ENCODE measurements at regions not wholly inside any gene's neighbourhood (a gene's known extent, or its start where the extent isn't known, plus 50 kb on each side); places are given as distances from the start of the nearest gene placed in this dataset.
"Not testable (repeated sequence)": the region's sequence is repeated elsewhere in the genome, so short reads cannot be mapped to it uniquely, and the experiment has no call there.

DNA sequence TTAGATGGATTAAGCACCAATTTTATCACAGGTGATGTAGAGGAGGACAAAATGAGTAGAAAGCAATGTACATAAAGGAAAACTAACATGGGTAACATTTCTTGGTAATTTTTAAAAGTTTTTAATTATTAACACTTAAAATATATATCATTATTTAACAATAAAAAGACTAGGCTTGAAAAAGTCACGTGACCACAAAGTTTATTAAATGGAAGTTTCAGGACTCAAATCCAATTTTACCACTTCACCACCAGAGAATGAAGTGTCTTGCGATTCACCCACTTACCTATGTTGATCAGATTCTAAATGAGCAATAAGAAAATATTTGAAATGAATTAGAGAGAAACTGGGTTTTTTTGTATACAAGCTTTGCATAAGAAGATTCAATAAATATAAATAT lies 721.3 kb downstream of the GBE1 start:
- no peak for DNase-seq

DNA sequence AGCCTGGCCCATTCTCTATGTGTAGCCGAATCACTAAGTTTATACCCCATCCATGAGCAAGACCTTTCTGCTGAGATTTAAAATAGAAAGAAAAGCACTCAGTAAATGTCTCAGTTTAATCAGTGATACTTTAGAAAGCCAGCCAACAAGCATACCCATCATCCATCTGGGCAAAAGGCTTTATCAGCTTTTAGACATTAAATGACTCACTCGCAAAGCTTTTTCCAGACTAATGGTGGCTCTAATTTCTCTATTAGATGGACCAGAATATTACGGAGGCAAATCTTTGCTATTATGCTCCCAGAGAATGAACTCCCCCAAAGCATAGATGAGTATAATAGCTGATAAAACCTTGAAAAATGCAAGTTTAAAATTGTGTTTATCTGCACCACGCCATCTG lies 727.8 kb downstream of the GBE1 start:
- no peak for DNase-seq

DNA sequence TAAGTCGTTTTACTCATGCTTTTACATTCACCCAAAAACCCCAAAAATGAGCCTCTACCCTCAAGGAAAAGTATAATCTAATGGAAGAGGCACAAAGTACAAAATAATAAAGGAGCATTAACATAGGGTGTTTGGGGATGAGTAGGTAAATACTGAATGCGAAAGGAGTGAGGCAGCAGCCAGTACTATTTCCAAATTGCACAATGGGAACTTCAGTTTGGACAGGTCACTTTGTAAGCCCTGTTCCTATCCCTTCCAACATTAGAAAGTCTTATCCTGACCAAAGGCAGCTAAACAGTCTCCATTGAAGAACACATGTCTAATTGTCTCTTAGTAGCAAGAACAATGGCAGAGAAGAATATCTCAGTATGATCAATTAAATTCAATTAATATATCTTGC lies 728.3 kb downstream of the GBE1 start:
- DNase-seq = no peak

DNA sequence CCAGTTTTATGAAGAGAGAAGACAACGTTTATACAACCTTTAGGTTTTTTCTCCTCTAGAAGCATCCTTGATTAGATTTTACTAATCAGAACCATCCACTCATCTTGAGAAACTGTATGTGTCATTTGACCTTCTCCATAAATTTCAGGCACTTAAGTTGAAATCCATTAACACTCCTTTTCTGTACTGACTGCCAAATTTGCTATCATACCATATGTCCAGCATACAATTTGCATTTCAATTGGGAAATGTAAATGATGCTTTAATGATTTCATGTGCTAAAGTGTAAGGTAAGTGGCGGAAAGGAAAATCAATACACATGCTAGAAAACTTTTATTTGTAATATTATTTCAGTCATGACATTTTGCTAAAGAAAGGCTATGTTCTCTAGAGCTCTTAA lies 731.6 kb downstream of the GBE1 start:
- DNase-seq = no peak

DNA sequence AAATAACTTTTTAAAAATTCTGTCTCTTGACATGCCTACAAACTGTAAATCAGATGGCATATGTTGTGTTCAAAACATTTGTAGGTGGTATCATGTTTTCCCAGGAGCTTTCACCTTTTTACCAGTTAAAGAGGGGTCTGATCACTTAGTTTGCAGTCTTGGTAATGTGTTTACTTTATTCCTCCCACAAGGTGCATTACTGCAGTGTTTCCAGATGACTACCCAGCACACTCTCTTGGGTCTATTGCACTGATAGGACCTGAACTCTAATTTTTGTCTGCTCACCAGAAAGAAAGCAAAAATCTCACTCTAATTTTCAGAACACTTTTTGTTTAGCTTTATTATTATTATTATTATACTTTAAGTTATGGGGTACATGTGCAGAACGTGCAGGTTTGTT lies 734.1 kb downstream of the GBE1 start:
- DNase-seq = no peak

DNA sequence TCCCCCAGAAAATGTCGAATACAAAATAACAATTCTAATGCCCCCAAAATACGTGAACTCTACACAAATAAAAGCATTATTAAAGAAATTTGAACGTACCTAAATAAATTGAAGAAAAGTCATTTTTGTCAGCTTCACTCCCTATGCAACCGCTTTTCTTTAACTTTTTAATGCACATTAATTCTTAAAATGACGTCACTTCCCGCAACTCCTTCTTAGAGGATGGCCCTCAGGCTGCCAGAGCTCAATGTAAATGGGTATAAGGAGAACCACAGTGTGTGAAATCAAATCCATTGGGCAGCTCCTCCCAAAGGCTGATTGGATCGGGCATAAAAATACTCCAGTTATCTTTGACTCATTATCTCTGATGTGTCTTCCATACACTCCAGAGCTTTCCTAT lies 736.9 kb downstream of the GBE1 start:
- no peak for DNase-seq

DNA sequence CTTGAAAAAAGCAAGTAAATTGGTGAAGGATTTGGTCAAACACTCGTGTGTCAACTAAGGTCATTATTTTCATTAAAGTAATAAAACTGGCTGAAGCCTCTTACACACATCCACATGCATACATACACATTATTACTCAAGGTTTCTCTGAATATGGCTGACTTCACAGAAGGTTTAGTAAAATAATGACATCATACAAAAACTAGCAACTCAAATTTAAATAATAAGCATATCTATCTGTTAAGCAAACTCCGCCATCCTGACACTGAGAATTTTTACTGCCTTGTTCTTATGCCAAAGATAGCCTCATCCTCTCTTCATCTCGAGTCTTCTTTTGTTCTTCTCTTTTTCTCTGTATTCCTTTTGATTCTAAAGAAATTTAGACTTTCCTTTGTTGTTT lies 739.1 kb downstream of the GBE1 start:
- no peak for DNase-seq

DNA sequence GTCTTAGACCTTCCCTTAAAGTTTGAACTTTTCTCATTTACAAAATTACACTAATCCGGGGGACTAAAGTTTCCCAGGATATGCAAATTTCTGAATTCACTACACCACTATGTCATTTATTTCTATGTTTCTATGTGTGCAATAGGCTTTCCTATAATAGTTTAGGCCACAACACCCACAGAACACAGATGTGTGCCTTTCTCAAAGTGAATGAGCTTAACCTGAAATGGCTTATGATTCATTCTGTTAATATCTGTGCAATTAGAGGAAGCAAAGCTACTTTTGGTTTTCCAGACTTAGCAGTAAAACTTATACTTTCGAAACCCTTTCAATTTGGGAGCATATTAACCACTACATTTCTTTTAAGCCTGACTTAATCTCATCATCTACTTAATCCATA lies 748.1 kb downstream of the GBE1 start:
- no peak for DNase-seq

DNA sequence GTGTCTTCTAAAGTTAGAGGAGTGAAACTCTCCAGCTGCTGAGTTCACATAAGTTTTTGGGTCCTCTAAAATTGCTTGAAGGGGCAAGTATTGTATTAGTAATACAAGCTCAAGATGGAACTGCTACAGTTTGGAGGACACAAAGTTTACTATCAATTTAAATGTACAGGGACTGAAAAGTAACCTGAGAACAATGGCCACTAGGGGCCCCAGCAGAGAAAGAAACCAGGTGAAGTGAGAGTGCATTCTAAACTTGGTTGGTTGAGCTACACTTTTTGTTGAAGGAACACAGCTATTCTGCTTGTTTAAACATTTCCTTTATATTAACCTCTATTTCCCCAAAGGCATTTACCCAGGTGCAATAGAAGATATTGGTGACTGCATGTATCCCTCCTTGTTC lies 755.5 kb downstream of the GBE1 start:
- no peak for DNase-seq

DNA sequence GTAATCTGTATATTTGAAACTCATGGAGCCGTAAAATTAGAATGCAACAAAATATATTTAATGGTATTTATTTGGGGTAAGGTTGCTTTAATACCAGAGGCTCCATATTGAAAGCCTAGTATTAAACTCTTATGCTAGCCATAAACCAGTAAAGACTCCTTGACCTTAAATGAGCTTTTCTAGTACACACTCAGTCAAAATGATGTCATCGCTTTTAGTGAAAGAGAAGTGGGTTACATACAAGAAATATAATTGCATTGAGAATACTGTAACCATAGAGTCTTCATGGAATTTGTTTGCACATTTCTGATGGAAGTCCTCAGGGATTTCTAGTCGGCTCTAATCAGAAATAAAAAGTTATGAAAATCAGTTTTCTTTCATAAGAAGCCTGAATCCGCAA lies 757.6 kb downstream of the GBE1 start:
- no peak for DNase-seq

DNA sequence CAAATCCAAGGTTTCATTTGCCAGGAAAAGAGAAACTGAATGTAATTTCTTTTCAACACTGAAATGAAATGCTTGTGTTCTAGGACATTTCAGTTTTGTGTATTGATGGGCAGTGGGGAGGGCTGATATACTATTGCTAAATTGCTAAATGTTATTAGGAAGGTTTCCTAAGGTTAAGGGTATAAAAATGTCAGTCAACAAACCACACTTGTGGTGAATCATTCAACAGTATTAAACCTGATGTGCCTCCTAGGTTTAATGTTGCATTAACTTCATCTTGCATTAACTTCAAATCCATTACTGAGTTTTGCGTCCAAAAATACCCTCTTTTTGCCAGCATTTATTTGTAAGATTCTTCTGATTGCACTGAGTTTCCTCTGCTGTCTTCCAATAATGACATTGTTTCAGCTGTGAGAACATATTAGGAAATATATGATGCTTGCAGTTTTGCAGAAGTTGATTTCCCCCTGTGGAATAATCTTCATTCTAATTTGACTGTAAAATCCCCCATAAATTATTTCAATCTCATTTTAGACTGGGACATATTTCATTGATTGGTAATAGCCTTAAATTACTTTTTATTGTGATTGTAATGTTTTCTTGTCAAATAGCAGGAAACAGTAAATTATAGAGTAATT lies 758.3 kb downstream of the GBE1 start:
- no peak for DNase-seq

DNA sequence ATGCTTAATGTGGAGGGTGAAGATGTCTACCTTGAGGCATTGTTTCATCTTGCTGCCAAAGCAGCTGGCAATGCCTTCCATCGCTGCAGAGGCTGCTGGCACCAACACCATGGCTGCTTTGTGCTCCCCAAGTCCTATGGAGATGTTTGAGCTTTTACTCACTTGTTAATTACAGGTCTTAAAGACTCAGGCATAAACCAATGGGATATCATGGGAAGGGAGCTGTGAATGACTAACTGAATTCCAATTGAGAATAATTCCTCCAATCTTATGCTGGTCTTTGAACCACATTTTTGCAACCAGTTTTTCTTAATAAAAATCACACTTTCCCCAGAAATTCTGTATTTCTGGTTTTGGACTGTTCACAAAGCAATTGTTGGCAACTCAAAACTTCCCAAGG lies 762.0 kb downstream of the GBE1 start:
- no peak for DNase-seq

DNA sequence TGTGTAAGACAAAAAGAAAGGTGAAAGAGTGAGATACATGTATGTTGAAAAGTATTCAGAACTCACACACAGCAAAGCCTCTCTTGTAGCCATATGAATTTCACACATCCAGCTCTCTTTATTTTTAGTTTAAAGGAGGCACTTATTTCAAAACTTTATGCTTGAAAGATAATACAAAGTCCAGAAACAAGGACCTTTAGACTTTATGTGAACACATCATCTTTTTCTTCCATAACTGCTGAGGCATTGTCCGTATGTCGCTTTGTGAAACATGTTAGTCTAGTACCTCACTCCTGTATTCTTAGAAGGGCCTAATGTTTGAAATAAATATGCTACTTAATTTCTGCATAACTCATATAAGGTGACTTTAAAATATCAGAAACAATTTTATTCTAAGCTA lies 763.4 kb downstream of the GBE1 start:
- DNase-seq = no peak

DNA sequence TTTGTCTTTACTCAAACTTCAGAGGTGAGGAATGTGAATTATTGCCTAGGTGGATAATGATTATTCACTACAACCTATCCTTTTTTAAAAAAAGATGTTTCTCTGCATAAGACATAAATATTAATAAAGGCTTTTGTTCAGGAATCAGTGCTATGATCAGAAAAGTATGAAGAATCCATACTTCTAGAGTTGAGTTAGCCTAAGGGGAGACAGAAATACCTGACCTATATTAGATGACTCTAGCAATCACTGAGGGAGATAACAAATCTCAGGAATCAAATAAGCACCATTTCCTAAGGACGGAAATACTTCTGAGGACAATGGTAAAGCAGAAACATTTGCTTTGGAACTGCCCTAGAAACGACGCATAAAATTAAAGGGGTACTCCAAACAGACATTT lies 763.8 kb downstream of the GBE1 start:
- DNase-seq = no peak

DNA sequence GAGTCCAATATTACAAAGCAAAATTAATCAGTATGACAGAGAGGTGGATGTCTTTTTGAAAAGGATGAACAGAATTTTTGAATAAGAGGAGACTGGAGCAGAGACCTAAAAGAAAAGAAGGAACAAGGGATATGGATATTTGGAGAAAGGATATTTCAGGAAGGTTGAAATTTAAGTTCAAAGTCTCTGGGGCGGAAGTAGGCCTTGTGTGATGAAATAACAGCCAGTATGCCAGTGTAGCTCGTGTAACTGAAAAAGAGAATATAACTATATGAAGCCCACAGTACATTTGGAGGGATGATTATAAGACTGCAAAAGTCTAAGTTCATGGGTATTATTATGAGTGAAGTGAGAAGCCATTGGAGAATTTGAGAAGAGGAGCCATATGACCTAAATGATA lies 766.7 kb downstream of the GBE1 start:
- DNase-seq = no peak

DNA sequence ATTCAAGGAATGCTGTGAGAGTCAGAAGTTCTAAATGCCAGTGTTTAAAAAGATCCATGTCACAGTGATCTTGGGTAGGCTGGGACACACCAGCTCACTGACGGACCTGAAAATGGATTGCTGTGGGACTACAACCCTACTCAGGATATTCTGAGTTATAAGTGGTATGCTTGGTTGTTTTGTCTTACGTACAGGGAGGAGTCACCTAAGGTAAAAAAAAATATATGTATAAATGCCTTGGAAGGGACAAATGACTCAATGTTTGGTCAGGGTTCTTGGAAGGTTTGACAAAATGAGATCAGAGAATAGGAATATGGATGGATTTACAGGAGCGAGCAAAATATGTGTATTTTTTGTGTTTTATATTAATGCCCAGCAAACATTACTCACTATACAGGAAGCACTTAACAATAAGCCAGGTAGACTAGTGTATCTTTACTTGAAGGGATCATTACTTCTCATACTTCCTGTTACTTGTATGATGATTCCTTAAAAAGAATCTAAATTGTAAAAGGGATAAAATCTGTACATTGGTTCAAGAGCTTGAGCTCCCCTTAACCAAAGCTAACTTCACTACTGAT lies 767.3 kb downstream of the GBE1 start:
- DNase-seq = no peak

DNA sequence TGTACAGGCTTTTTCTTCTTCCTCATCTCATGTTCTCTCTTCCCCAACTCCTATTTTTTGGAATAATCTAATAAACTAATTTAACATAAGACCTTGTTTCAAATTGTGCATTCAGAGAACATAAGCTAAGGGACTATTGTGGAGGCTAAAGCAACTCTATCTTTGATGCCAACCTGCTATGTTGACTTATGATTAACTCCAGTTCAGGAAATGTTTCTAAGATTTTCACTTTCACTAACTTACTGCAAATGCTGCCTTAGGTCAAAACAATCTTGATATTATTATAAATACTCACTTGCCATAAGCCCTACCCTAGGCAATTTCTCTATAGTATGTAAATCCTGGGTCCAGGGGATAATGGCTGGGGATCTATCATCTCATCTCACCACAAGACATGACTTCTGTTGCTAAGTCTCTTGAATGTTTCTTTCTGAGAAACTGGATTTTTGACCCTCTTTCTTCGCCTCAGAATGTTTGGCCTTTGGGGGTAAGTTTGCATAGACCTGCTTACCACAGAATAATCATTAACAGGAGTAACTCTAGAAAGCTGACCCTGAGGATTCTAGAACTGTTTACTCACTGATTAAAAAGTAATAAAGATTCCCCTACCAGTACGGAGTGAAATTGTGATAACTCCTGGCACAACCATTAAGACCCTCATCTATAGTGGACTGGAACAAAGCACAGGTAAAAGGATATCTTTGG lies 768.1 kb downstream of the GBE1 start:
- no peak for DNase-seq

DNA sequence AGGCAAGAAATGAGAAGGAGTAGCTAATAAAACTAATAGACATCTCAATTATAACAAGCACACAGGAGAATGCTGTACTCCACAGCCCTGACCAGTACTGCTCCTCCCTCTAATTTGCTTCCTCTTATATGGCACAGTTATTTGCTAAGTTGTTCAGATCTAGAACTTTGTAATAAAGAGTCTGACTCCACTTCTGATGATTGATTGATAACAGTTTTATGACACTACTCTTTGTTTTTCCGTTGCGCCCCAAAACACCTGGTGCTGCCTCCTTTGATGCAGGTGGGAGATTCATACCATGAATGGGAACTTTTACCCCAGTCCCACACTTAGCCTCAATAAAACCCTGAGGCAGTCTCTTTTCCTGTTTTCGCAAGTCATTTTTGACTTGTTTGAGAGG lies 777.7 kb downstream of the GBE1 start:
- no peak for DNase-seq

DNA sequence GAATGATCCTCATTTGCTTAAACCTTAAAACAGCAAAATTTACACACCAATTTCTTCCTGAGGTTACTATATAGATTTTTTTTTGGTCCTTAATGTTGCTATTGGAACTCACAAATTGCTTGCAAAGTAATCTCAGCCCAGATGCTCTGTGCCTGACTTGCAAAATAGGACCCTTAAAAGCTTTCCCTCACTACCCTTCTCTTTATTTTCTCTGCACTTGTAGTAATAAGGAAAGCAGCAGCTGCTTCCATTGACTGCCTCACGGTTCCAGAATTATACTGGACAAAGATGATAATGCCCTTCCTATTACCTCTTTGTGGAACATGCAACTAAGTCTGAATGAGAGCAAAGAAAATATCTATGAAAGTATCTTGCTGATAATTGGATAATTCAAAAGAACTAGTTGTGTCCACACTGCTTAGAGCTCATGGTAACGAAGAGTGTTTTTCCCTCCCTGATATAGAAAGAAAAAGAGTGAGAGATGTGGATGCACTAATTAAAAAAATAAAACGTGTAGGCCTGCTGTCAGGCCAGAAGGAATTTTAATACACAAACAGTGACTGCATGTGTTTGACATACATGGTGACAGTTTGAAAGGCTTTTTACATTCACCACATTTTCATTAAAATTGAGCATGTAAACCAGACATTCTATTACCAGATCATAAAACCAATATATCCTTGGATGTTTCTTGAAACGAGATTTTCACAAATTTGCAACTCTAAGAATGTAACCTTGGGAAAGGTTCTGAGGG lies 783.1 kb downstream of the GBE1 start:
- no peak for DNase-seq

DNA sequence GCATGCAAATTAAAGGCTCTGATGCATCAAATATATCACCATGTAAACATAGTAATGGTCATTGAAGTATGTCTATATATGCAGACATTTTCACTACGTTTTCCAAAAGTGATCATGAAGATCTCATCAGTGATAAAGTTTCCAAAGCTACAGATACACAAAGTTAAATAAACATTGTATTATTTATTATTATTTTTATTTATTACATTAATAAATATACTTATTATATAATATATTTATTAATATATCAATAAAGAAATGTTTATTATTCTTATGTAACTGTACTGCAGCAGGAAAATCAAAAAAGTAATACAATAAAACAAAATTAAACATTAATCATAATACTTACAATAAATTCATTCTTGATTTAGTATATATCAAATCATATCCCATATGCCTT lies 791.2 kb downstream of the GBE1 start:
- DNase-seq = no peak

DNA sequence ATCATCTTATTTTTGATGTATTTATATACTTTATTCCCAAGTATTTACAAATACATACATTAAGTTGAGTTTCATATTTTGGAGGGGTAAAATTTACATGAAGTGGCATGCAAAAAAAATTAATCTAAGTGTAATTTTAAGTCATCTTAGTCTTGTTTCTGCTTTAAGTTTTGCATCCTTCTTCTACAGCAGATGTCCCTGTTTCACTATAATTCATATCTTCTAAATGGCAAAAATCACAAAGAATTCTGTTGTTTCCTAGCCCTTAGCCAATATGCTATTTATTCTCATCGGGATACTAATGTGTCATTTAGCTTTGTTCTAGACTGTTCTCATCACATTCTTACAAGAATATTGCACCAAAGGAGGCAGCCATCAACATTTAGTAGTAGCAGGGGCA lies 831.9 kb downstream of the GBE1 start:
- no peak for DNase-seq

DNA sequence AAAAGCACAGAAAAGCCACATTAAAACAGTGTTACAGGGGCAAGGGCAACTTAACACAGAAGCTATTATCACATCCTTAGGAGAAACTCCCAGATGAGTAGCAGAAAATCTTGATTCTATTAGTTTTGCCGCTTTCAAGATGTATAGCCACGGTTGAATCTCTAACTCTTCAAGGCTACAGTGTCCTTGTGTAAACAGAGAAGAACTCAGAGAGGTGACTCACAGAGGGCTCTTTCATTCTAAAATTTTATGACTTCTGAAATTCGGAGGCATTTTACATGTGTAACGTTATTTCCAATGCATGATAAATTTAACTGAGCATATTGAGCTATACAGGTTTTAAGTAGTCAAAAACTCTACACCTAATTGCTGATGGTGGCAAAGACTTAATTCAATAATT lies 846.6 kb downstream of the GBE1 start:
- no peak for DNase-seq

DNA sequence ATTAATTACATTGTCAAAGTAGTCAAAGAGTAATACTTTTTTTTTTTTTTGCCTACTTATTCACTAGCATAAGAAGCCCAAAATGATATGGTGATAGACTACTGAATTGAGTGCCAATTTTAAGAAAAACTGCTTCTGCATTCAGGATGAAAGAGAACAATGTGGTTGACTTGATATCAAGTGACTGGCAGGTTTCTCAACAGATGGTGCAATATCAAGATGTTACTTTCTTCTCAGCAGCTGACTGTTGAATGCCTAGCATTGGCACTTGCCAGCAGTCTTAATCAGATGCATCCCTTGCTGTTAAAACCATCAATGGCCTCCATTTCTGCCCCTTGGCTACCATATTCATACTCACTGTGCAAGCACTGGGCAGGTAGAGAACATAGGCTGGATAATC lies 863.2 kb downstream of the GBE1 start:
- no peak for DNase-seq

DNA sequence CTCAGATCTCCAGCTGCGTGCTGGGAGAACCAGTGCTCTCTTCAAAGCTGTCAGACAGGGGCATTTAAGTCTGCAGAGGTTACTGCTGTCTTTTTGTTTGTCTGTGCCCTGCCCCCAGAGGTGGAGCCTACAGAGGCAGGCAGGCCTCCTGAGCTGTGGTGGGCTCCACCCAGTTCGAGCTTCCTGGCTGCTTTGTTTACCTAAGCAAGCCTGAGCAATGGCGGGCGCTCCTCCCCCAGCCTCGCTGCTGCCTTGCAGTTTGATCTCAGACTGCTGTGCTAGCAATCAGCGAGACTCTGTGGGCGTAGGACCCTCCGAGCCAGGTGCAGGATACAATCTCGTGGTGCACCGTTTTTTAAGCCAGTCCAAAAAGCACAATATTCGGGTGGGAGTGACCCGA lies 864.4 kb downstream of the GBE1 start:
- DNase-seq = not testable (repeated sequence)

All from amniotic stem cell (primary cell).